ENCODE measurements at regions not wholly inside any gene's neighbourhood (a gene's known extent, or its start where the extent isn't known, plus 50 kb on each side); places are given as distances from the start of the nearest gene placed in this dataset.
A peak's percentile ranks its signal among the peaks of the same experiment; 100 is the strongest.

DNA sequence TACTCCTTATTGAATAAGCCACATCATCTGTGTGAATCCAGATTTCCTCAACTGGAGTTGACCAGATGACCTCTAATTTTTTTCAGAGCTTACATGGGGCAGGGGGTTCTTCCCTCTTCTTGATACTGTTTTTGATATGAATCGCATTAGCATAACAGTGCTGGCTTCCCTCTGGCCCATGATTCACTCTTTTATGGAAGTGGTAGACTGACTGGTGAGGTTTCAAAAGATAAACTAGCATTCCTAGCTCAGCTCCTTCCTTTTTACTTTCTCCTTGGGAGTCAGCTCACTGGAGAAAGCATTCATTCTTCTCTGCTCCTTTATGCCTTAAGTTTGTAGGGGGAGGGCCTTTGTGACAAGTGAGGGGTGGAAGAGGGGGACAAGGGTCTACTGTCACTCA lies 161.0 kb upstream of the FGF13 start:
- H3K79me2 ChIP-seq (ENCODE audit: low read length) = no peaks in the 10 kb centered on the region
- DNase-seq (peak; percentile 35), ATAC-seq (peak; percentile 55)
- H3F3A ChIP-seq (ENCODE audit: low read length, unreplicated experiment) = no peaks in the 10 kb centered on the region
- no peak overlapping the region for H3K9ac ChIP-seq (ENCODE audit: low read length)
- TF ChIP-seq EZH2phosphoT487 (IDR thresholded peaks at IDR 0.05; ENCODE audit: borderline replicate concordance, low read length) = no peak
- TF ChIP-seq EZH2 (IDR thresholded peaks at IDR 0.05; ENCODE audit: low read length, unreplicated experiment) = no peak
- TF ChIP-seq, protein P1, sequence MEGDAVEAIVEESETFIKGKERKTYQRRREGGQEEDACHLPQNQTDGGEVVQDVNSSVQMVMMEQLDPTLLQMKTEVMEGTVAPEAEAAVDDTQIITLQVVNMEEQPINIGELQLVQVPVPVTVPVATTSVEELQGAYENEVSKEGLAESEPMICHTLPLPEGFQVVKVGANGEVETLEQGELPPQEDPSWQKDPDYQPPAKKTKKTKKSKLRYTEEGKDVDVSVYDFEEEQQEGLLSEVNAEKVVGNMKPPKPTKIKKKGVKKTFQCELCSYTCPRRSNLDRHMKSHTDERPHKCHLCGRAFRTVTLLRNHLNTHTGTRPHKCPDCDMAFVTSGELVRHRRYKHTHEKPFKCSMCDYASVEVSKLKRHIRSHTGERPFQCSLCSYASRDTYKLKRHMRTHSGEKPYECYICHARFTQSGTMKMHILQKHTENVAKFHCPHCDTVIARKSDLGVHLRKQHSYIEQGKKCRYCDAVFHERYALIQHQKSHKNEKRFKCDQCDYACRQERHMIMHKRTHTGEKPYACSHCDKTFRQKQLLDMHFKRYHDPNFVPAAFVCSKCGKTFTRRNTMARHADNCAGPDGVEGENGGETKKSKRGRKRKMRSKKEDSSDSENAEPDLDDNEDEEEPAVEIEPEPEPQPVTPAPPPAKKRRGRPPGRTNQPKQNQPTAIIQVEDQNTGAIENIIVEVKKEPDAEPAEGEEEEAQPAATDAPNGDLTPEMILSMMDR (conservative IDR thresholded peaks at IDR 0.05; ENCODE audit: low read depth, low read length) = no peak
- no peak overlapping the region for H3K4me2 ChIP-seq (ENCODE audit: low read length)
- no peak overlapping the region for H3K27ac ChIP-seq (ENCODE audit: low read length)
- H4K20me1 ChIP-seq (ENCODE audit: low read length) = no peaks in the 10 kb centered on the region
- BruUV-seq (replicated peaks) = no TSS peak
- ChIA-PET POLR2A (ENCODE audit: unreplicated experiment) (interaction anchor here (0.6 kb wide), 1 partner anchor 249 kb away, joined by 6 read pairs; no protein-coding TSS in a partner anchor), CTCF (no interaction called here)
- no peak overlapping the region for H3K4me3 ChIP-seq (ENCODE audit: low read length)
- no peak overlapping the region for H2AFZ ChIP-seq (ENCODE audit: low read length)
- H3K36me3 ChIP-seq (ENCODE audit: low read depth, low read length) = no peaks in the 10 kb centered on the region
- H3K27me3 ChIP-seq (ENCODE audit: low read length) = no peaks in the 10 kb centered on the region
- no peaks in the 10 kb centered on the region for H3K9me2 ChIP-seq (replicated peaks; ENCODE audit: low read length)
- peaks cover 14% of the 10 kb centered on the region for H3K4me1 ChIP-seq (ENCODE audit: insufficient read depth, low read length)
- no peaks in the 10 kb centered on the region for H3K9me3 ChIP-seq (ENCODE audit: low read length)
- intact Hi-C loops (cut with micrococcal nuclease) = no loop called here

DNA sequence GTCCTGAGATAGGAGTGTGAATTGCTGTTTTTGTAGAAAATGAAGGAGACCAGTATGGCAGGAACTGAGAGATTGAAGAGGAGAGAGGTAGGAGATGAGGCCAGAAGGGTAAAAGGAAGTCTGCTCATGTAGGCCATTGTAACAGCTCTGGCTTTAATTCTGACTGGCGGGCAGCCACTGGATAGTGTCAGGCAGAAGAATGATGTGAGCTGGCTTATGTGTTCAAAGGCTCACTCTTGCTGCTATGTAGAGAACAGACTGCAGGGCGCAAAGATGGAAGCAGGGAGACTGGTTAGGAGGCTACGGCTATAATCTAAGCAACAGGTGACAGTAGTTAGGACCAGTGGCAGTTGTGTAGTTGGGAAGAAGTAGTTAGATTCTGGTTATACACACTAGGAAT lies 160.2 kb upstream of the FGF13 start:
- Histone ChIP-seq H3K79me2 (ENCODE audit: low read length) (no peaks in the 10 kb centered on the region), H3K4me2 (ENCODE audit: low read length) (no peak overlapping the region), H3F3A (ENCODE audit: low read length, unreplicated experiment) (no peaks in the 10 kb centered on the region), H3K4me3 (ENCODE audit: low read length) (no peak overlapping the region), H2AFZ (ENCODE audit: low read length) (no peak overlapping the region), H3K27ac (ENCODE audit: low read length) (no peak overlapping the region), H3K9ac (ENCODE audit: low read length) (no peak overlapping the region), H3K27me3 (ENCODE audit: low read length) (no peaks in the 10 kb centered on the region), H3K9me3 (ENCODE audit: low read length) (no peaks in the 10 kb centered on the region), H3K9me2 (replicated peaks; ENCODE audit: low read length) (no peaks in the 10 kb centered on the region), H3K4me1 (ENCODE audit: insufficient read depth, low read length) (peaks cover 6% of the 10 kb centered on the region), H4K20me1 (ENCODE audit: low read length) (no peaks in the 10 kb centered on the region), H3K36me3 (ENCODE audit: low read depth, low read length) (no peaks in the 10 kb centered on the region)
- intact Hi-C loops (cut with micrococcal nuclease) = no loop called here
- POLR2A ChIA-PET (ENCODE audit: unreplicated experiment) = no interaction called here
- BruUV-seq (replicated peaks) = no TSS peak
- TF ChIP-seq EZH2 (IDR thresholded peaks at IDR 0.05; ENCODE audit: low read length, unreplicated experiment) (no peak), EZH2phosphoT487 (IDR thresholded peaks at IDR 0.05; ENCODE audit: borderline replicate concordance, low read length) (no peak)
- TF ChIP-seq, protein P1 (conservative IDR thresholded peaks at IDR 0.05; ENCODE audit: low read depth, low read length) = no peak
- no peak for ATAC-seq
- no peak for DNase-seq
- CTCF ChIA-PET = no interaction called here

DNA sequence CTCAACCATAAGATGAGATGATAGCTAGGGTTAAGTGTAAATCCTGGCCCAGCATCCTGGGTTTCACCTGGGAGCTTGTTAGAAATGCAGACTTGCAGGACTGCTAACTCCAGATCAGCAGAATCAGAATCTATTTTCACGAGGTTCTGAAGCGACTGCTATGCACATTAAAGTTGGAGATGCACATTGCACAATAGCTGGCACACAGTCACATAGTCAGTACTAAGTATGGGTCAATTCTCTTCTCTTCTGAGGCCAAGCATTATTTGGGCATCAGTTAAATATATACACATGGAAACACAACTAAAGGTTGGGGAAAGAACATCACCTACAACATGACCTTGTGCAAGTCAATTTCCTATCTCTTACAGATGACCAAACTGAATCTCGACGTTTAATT lies 155.1 kb upstream of the FGF13 start:
- ChIA-PET CTCF (no interaction called here), POLR2A (ENCODE audit: unreplicated experiment) (interaction anchor here (0.6 kb wide), 1 partner anchor 59 kb away, joined by 3 read pairs; no protein-coding TSS in a partner anchor)
- Histone ChIP-seq H3F3A (ENCODE audit: low read length, unreplicated experiment) (no peaks in the 10 kb centered on the region), H3K4me3 (ENCODE audit: low read length) (no peak overlapping the region), H3K9me3 (ENCODE audit: low read length) (no peaks in the 10 kb centered on the region), H3K79me2 (ENCODE audit: low read length) (no peaks in the 10 kb centered on the region), H3K27ac (ENCODE audit: low read length) (no peak overlapping the region), H3K4me2 (ENCODE audit: low read length) (no peak overlapping the region), H4K20me1 (ENCODE audit: low read length) (no peaks in the 10 kb centered on the region), H3K9me2 (replicated peaks; ENCODE audit: low read length) (no peaks in the 10 kb centered on the region), H3K9ac (ENCODE audit: low read length) (no peak overlapping the region), H2AFZ (ENCODE audit: low read length) (no peak overlapping the region), H3K36me3 (ENCODE audit: low read depth, low read length) (no peaks in the 10 kb centered on the region), H3K27me3 (ENCODE audit: low read length) (no peaks in the 10 kb centered on the region), H3K4me1 (ENCODE audit: insufficient read depth, low read length) (no peaks in the 10 kb centered on the region)
- intact Hi-C loops (cut with micrococcal nuclease) = no loop called here
- no TSS peak for BruUV-seq (replicated peaks)
- TF ChIP-seq EZH2phosphoT487 (IDR thresholded peaks at IDR 0.05; ENCODE audit: borderline replicate concordance, low read length) (no peak), EZH2 (IDR thresholded peaks at IDR 0.05; ENCODE audit: low read length, unreplicated experiment) (no peak)
- TF ChIP-seq, protein P1 (conservative IDR thresholded peaks at IDR 0.05; ENCODE audit: low read depth, low read length) = no peak
- DNase-seq = no peak
- no peak for ATAC-seq
